ENCODE measurements at regions not wholly inside any gene's neighbourhood (a gene's known extent, or its start where the extent isn't known, plus 50 kb on each side); places are given as distances from the start of the nearest gene placed in this dataset.
"Not testable (repeated sequence)": the region's sequence is repeated elsewhere in the genome, so short reads cannot be mapped to it uniquely, and the experiment has no call there.

DNA sequence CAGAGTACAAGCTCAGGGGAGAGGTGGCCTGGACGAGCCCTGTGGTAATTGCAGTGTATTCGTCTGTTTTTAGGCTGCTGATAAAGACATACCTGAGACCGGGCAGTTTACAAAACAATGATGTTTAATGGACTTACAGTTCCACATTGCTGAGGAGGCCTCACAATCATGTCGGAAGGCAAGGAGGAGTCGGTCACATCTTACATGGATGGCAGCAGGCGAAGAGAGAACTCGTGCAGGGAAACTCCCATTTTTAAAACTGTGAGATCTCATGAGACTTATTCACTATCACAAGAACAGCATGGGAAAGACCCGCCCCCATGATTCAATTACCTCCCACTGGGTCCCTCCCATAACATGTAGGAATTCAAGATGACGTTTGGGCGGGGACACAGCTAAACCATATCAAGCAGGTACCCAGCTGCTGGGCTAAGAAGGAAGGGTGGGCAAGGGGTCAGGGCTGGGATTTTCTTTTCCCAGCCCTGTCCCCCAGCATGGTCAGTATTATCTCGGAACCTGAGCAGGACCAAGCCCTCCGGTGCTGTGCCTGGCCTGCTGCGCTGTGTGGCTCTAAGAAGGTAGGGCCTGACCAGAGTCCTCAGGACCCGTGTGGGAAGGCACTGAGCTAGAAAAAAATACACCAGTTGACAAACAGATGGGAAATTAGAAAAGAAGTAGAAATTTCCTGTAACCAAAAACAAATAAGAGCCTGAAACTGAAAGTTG is 78.6 kb upstream of the SH3BP4 start:
- no peaks in the 10 kb centered on the region for H3K36me3 ChIP-seq (ENCODE audit: insufficient read depth, low read length)
- peaks cover 8% of the 10 kb centered on the region for H3K4me1 ChIP-seq (ENCODE audit: insufficient read depth, low read length)
- no peak overlapping the region for H3K4me3 ChIP-seq (ENCODE audit: low read length)
- peaks cover 9% of the 10 kb centered on the region for H3K9me3 ChIP-seq (ENCODE audit: low read length)
- H3K27me3 ChIP-seq (ENCODE audit: insufficient read depth, low read length) = no peaks in the 10 kb centered on the region
- no peak overlapping the region for H2AFZ ChIP-seq (ENCODE audit: low read depth, low read length)

DNA sequence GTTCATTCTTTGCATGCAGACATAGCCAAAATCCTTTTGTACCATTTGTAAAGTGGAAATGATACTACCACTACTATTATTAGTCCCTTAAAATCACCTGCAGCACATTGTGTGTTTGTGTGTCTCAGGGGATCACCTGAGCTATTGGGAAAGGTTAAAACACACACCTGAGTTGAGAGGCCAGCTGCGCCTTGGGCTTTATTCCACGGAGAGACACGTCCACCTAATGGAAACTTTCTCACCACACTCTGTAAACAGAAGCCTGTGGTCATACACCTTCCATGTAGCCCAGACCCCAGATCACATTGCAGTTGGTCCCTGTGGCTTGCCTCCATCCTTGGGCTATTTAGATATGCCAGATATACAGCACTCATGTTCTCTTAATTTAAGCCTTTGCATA is 81.8 kb upstream of the SH3BP4 start:
- no peak overlapping the region for H2AFZ ChIP-seq (ENCODE audit: low read depth, low read length)
- H3K9me3 ChIP-seq (ENCODE audit: low read length) = peaks cover 11% of the 10 kb centered on the region
- peaks cover 17% of the 10 kb centered on the region for H3K4me1 ChIP-seq (ENCODE audit: insufficient read depth, low read length)
- H3K27me3 ChIP-seq (ENCODE audit: insufficient read depth, low read length) = no peaks in the 10 kb centered on the region
- no peak overlapping the region for H3K4me3 ChIP-seq (ENCODE audit: low read length)
- H3K36me3 ChIP-seq (ENCODE audit: insufficient read depth, low read length) = no peaks in the 10 kb centered on the region

DNA sequence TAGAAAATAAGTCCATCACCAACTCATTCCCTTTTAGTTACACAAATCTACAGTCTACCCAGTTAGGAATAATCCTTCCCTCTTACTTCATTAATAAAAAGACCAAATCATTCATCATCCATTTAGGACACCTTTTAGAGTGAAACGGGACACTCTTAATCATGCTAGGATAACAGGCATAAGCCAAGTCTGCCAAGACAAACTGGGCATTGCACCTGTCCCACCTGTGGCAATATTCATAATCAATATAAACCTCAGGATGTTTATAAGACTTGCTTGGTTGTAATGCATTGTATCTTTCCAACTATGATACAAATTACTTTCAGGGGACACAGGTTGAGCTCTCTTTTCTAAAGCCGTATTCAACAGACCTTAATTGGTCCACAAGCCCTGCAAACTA is 82.7 kb upstream of the SH3BP4 start:
- H3K4me1 ChIP-seq (ENCODE audit: insufficient read depth, low read length) = peaks cover 25% of the 10 kb centered on the region
- no peaks in the 10 kb centered on the region for H3K36me3 ChIP-seq (ENCODE audit: insufficient read depth, low read length)
- H2AFZ ChIP-seq (ENCODE audit: low read depth, low read length) = no peak overlapping the region

DNA sequence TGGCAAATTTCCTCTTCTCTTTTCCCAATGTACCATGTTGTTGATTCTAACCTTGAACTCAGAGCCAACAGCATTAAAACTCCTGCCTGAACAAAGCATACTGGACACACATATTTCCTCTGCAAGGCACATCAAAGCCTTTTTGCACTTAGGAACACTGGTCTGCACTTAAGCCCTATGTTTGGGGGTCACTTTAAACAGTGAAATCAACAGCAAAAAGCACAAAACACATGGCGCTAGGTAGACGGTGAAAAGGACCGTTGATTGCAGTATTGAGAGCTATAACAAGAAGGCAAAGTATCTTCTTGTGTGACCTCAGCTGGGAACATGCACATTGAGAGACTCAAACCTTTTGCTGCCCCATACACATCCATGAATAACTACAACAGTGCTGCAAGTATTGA is 83.9 kb upstream of the SH3BP4 start:
- no peak overlapping the region for H3K4me3 ChIP-seq (ENCODE audit: low read length)
- no peak overlapping the region for H2AFZ ChIP-seq (ENCODE audit: low read depth, low read length)
- H3K4me1 ChIP-seq (ENCODE audit: insufficient read depth, low read length) = peaks cover 34% of the 10 kb centered on the region
- H3K27me3 ChIP-seq (ENCODE audit: insufficient read depth, low read length) = no peaks in the 10 kb centered on the region
- H3K36me3 ChIP-seq (ENCODE audit: insufficient read depth, low read length) = no peaks in the 10 kb centered on the region
- H3K9me3 ChIP-seq (ENCODE audit: low read length) = peaks cover 5% of the 10 kb centered on the region

More for the DNA sequence above, 82.7 kb upstream of the SH3BP4 start:
- peaks cover 11% of the 10 kb centered on the region for H3K9me3 ChIP-seq (ENCODE audit: low read length)
- no peak overlapping the region for H3K4me3 ChIP-seq (ENCODE audit: low read length)
- H3K27me3 ChIP-seq (ENCODE audit: insufficient read depth, low read length) = no peaks in the 10 kb centered on the region

DNA sequence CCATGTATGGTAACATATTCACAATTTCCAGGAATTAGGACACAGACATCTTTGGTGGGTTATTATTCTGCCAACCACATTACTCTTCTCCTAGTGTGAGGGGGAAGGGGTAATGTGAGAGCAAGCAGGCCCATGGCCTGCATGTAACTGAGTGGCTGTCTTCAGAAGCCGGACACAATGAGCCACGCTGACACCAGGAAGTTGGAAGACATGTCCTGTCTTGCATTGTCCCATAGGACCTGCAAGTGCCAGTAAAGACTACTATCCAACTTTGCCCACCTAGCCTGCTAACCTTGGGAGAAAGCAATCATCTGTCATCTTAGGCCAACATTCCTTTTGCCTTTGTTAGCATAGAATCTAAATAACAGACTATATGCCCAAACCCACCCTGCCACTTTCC is 86.2 kb upstream of the SH3BP4 start:
- no peaks in the 10 kb centered on the region for H3K27me3 ChIP-seq (ENCODE audit: insufficient read depth, low read length)
- peaks cover 2% of the 10 kb centered on the region for H3K9me3 ChIP-seq (ENCODE audit: low read length)
- no peak overlapping the region for H2AFZ ChIP-seq (ENCODE audit: low read depth, low read length)
- peaks cover 36% of the 10 kb centered on the region for H3K4me1 ChIP-seq (ENCODE audit: insufficient read depth, low read length)
- H3K4me3 ChIP-seq (ENCODE audit: low read length) = no peak overlapping the region
- H3K36me3 ChIP-seq (ENCODE audit: insufficient read depth, low read length) = no peaks in the 10 kb centered on the region

DNA sequence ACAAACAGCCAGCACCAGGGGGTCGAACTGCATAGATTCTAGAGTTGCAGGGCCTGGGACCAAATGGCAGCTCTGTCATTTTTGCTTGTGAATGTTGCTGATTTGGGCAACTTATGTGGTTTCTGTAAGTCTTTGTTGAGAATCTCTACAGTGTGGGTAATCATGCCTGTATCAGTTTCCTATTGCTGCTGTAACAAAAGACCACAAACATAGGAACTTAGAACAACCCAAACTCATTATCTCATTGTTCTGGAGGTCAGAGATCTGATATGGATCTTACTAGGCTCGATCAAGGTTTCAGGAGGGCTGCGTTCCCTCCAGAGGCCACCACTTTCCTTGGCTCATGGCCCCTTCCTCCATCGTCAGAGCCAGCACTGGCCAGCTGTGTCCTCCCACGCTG is 86.8 kb upstream of the SH3BP4 start:
- no peak overlapping the region for H3K4me3 ChIP-seq (ENCODE audit: low read length)
- H3K36me3 ChIP-seq (ENCODE audit: insufficient read depth, low read length) = no peaks in the 10 kb centered on the region
- no peak overlapping the region for H2AFZ ChIP-seq (ENCODE audit: low read depth, low read length)
- peaks cover 2% of the 10 kb centered on the region for H3K9me3 ChIP-seq (ENCODE audit: low read length)
- H3K27me3 ChIP-seq (ENCODE audit: insufficient read depth, low read length) = no peaks in the 10 kb centered on the region
- peaks cover 36% of the 10 kb centered on the region for H3K4me1 ChIP-seq (ENCODE audit: insufficient read depth, low read length)

DNA sequence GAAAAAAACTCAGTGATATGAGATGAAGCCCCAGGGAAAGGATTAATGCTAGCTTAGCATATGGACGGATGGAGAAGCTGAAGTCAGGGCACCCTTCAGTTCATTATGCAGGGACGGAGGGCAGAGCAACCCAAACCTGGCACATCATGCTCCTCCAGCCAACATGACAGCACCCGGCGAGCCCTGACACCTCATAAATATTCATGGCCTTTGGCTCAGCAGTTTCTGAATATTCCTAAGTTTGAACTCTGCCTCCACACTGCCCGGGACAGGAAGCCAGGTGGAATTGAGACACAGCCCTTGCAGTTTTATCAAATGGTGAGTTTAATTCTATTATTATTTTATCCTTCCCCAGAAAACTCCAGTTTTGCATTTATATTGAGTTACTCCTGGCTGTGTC is 87.3 kb upstream of the SH3BP4 start:
- H3K27me3 ChIP-seq (ENCODE audit: insufficient read depth, low read length) = no peaks in the 10 kb centered on the region
- H3K9me3 ChIP-seq (ENCODE audit: low read length) = peaks cover 2% of the 10 kb centered on the region
- no peaks in the 10 kb centered on the region for H3K36me3 ChIP-seq (ENCODE audit: insufficient read depth, low read length)
- H2AFZ ChIP-seq (ENCODE audit: low read depth, low read length) = no peak overlapping the region
- no peak overlapping the region for H3K4me3 ChIP-seq (ENCODE audit: low read length)
- H3K4me1 ChIP-seq (ENCODE audit: insufficient read depth, low read length) = peaks cover 36% of the 10 kb centered on the region

DNA sequence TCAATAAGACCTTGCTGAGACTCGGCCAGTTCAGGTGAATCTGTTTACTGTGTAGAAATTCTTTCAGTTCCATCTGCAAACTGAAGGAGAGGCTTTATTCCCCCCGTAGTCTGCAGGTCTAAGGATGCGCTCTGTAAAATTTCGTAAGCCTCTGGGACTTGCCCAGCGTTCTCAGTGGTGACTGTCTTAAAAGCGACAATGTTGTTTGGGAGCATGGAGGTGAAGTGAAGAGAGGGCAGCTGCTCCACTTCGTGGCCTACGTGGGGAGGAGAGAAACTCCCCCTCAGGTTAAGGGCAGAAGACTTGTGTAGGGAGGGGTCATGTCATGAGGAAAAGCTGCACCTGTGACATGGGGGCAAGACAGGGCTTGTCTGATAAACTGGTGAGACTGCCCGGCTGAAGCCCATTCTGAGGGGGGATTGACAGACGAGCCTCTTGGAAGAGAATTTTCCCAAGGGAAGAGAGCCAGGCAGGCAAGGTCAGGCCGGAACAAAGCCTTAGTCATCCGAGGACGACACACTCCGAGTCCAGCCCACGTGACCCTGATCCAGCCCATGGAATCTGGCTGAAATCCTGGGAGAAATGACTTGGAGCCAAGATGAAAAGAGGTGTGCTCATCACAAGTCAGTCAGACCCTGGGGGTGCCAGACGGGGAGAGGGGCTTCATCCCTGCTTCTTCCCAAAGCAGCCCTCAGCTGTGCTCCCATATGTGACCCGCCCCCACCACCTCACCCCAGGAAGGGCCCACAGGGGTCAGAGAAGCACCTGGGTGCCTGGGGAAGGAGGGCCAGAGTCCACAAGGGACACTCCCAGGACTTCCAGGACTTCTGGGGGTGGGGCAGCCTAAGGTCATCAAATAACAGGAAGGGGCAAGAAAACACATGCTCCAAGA is 88.5 kb upstream of the SH3BP4 start:
- H3K9me3 ChIP-seq (ENCODE audit: low read length) = peaks cover 2% of the 10 kb centered on the region
- H3K4me1 ChIP-seq (ENCODE audit: insufficient read depth, low read length) = peaks cover 36% of the 10 kb centered on the region
- no peak overlapping the region for H2AFZ ChIP-seq (ENCODE audit: low read depth, low read length)
- H3K4me3 ChIP-seq (ENCODE audit: low read length) = no peak overlapping the region
- no peaks in the 10 kb centered on the region for H3K36me3 ChIP-seq (ENCODE audit: insufficient read depth, low read length)
- no peaks in the 10 kb centered on the region for H3K27me3 ChIP-seq (ENCODE audit: insufficient read depth, low read length)

DNA sequence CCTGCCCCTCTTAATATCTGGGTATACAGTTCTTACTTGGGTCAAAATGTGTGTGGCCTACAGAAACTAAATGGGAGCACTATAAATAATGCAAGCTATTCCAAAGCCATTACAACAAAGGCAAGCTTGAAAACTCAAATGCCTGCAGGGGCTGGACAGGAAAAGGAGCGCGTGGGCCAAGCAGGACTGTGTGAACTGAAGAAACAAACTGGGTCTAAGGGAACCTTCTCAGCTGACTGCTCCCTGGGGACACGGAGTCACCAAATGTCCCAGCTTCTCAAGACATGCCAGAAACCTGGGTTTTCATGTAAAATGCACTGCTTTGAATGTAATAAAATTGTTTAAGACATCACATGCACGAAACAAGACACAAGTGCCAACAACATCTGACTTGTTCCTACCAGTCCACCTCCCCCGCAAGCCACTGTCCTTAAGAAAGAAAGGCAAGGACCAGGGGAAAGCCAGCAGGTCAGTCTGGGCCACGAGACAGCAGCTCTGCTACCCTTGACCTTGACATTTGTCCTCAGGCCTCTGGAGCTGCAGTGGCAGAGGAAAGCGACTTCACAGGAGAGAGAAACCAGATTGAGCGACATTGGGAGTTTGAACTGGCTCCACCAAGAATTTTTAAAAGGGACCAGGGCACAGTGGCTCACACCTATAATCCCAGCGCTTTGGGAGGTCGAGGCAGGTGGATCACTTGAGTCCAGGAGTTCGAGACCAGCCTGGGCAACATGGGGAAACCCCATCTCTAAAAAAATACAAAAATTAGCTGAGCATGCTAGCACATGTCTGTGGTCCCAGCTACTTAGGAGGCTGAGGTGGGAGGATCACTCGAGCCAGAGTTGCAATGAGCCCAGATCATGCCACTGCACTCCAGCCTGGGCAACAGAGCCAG is 89.7 kb upstream of the SH3BP4 start:
- Histone ChIP-seq H2AFZ (ENCODE audit: low read depth, low read length) (no peak overlapping the region), H3K4me3 (ENCODE audit: low read length) (no peak overlapping the region), H3K36me3 (ENCODE audit: insufficient read depth, low read length) (no peaks in the 10 kb centered on the region), H3K9me3 (ENCODE audit: low read length) (peaks cover 2% of the 10 kb centered on the region), H3K27me3 (ENCODE audit: insufficient read depth, low read length) (no peaks in the 10 kb centered on the region), H3K4me1 (ENCODE audit: insufficient read depth, low read length) (peaks cover 34% of the 10 kb centered on the region)

DNA sequence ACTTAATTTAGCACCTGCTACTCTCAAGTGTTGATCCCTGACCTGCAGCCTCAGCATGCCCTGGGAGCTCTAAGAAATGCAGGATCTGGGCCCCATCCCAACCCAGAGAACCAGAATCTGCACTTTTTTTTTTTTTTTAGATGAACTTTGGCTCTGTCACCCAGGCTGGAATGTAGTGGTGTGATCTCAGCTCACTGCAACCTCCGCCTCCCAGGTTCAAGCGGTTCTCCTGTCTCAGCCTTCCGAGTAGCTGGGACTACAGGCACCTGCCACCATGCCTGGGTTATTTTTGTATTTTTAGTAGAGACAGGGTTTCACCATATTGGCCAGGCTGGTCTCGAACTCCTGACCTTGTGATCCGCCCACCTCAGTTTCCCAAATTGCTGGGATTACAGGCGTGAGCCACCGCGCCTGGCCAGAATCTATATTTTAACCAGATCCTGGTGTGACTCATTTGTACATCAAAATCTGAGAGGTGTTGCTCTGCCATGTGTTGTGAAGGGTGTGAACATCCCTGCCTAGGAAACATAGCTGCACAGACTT is 92.4 kb upstream of the SH3BP4 start:
- H3K36me3 ChIP-seq (ENCODE audit: insufficient read depth, low read length); H3K9me3 ChIP-seq (ENCODE audit: low read length); H3K4me3 ChIP-seq (ENCODE audit: low read length); H2AFZ ChIP-seq (ENCODE audit: low read depth, low read length); H3K27me3 ChIP-seq (ENCODE audit: insufficient read depth, low read length): not testable (repeated sequence)
- H3K4me1 ChIP-seq (ENCODE audit: insufficient read depth, low read length) = peaks cover 22% of the 10 kb centered on the region

DNA sequence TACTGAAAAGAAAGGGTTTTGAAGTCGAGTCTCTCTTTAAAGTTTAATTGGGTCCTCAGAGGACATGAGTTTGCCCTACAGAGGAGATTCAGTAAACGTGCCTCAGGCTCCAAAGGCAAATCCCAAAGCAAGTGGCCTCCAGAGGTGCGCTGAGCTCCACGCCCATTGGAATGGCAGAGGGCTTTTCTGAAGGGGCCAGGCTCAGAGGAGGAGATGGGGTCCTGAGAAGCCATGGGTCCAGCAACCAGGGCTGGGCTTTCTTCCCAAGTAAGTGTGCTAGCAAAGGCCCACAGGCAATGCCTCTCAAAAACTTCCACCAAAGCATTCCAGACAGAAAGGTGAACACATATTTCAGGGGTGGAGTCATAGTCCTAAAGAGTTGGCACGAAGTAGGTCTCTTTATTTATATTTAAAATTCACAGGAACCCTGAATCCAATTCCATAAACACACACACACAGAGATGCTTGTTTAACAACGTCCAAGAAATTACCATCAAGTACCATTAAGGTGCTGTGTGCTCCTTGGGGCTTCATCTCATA is 93.0 kb upstream of the SH3BP4 start:
- Histone ChIP-seq H3K36me3 (ENCODE audit: insufficient read depth, low read length) (no peaks in the 10 kb centered on the region), H3K4me1 (ENCODE audit: insufficient read depth, low read length) (peaks cover 17% of the 10 kb centered on the region), H3K27me3 (ENCODE audit: insufficient read depth, low read length) (no peaks in the 10 kb centered on the region), H2AFZ (ENCODE audit: low read depth, low read length) (no peak overlapping the region), H3K4me3 (ENCODE audit: low read length) (no peak overlapping the region), H3K9me3 (ENCODE audit: low read length) (peaks cover 4% of the 10 kb centered on the region)

DNA sequence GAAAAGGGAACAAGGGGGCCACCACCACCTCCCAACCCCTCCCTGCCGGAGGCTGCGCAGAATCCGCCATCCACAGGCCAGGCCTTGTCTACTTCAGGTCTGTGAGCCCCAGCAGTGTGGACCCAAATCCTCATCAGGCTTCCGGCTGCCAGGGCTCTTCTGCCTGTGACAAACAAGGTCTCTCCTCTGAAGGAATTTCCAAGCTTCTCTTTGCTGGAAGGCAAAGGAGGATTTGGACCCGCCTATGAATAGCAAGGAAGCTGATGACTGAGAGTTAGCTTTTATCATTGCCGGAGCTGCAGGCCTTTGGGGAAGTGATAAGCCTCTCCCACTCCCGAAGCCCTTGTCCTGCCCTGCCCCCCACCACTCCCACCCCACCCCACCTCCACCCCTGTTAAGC is 93.7 kb upstream of the SH3BP4 start:
- peaks cover 10% of the 10 kb centered on the region for H3K4me1 ChIP-seq (ENCODE audit: insufficient read depth, low read length)
- H3K27me3 ChIP-seq (ENCODE audit: insufficient read depth, low read length) = no peaks in the 10 kb centered on the region
- peaks cover 4% of the 10 kb centered on the region for H3K9me3 ChIP-seq (ENCODE audit: low read length)
- no peak overlapping the region for H2AFZ ChIP-seq (ENCODE audit: low read depth, low read length)
- H3K36me3 ChIP-seq (ENCODE audit: insufficient read depth, low read length) = no peaks in the 10 kb centered on the region
- no peak overlapping the region for H3K4me3 ChIP-seq (ENCODE audit: low read length)

Measured in neuron (in vitro differentiated cells).